ENCODE measurements at regions not wholly inside any gene's neighbourhood (a gene's known extent, or its start where the extent isn't known, plus 50 kb on each side); places are given as distances from the start of the nearest gene placed in this dataset.

DNA sequence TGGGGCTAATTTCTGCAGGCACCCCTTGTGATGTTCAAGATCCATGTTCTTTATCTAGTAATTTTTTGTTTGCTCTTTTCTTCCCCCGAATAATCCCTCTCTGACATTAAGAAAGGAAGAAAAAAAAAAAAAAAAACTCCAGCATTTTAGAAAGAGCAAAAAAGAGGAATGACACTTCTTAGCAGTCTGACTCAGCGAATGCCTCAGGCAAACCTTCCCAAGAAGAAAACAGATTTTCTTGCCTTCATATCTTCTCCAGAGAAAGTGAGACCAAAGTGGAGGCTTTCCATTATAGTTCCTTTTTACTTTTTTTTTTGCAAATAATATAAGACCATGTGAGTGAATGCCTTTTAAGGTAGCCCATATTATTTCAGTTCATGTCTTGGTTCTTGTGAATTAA lies 479.0 kb upstream of the SYT1 start:
- no peaks in the 10 kb centered on the region for H3K4me1 ChIP-seq (ENCODE audit: insufficient read depth, low read length, poor library complexity, severe bottlenecking)
- H3K79me2 ChIP-seq (ENCODE audit: insufficient read depth, low read length): no peaks in the 10 kb centered on the region
- H3K27me3 ChIP-seq (ENCODE audit: insufficient read depth, low read length, poor library complexity, severe bottlenecking): no peaks in the 10 kb centered on the region
- H2AFZ ChIP-seq (ENCODE audit: low read length): no peak overlapping the region
- H3K4me3 ChIP-seq (ENCODE audit: low read length, poor library complexity, severe bottlenecking): no peak overlapping the region
- no peaks in the 10 kb centered on the region for H3K36me3 ChIP-seq (ENCODE audit: insufficient read depth, low read length)
- no peaks in the 10 kb centered on the region for H3K9me3 ChIP-seq (ENCODE audit: insufficient read depth, low read depth, low read length)
- no peak overlapping the region for H3K9ac ChIP-seq (ENCODE audit: low read depth, low read length, poor library complexity, severe bottlenecking)
- no peaks in the 10 kb centered on the region for H3K9me2 ChIP-seq (replicated peaks; ENCODE audit: low read depth, low read length)
- no peaks in the 10 kb centered on the region for H4K20me1 ChIP-seq (ENCODE audit: insufficient read depth, low read length, poor library complexity, severe bottlenecking)
- TF ChIP-seq, protein P1, sequence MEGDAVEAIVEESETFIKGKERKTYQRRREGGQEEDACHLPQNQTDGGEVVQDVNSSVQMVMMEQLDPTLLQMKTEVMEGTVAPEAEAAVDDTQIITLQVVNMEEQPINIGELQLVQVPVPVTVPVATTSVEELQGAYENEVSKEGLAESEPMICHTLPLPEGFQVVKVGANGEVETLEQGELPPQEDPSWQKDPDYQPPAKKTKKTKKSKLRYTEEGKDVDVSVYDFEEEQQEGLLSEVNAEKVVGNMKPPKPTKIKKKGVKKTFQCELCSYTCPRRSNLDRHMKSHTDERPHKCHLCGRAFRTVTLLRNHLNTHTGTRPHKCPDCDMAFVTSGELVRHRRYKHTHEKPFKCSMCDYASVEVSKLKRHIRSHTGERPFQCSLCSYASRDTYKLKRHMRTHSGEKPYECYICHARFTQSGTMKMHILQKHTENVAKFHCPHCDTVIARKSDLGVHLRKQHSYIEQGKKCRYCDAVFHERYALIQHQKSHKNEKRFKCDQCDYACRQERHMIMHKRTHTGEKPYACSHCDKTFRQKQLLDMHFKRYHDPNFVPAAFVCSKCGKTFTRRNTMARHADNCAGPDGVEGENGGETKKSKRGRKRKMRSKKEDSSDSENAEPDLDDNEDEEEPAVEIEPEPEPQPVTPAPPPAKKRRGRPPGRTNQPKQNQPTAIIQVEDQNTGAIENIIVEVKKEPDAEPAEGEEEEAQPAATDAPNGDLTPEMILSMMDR (conservative IDR thresholded peaks at IDR 0.05; ENCODE audit: low read length): no peak
- TF ChIP-seq EZH2phosphoT487 (IDR thresholded peaks at IDR 0.05; ENCODE audit: borderline replicate concordance): no peak
- no peak overlapping the region for H3K4me2 ChIP-seq (ENCODE audit: low read depth, low read length, poor library complexity, severe bottlenecking)
- no peaks in the 10 kb centered on the region for H3F3A ChIP-seq (ENCODE audit: low read depth)

DNA sequence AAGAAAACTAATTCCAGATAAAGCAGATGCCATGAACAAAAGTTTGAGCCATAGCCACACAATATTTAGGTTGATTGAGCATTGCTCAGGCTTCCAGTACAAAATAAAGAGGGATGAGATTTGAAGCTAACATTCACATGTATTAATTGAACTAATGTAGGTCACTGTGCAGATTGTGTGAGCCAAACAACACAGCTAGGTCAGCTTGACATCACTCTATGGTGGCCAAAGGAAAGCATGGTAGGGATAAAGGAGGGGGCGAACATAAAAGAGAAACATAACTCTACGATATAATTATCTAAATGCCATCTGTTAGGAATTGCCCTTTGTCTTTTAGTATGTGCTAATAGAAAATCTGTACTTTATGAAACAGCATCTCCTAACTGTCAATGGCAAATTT lies 477.7 kb upstream of the SYT1 start:
- TF ChIP-seq, protein P1 (conservative IDR thresholded peaks at IDR 0.05; ENCODE audit: low read length): no peak
- TF ChIP-seq EZH2phosphoT487 (IDR thresholded peaks at IDR 0.05; ENCODE audit: borderline replicate concordance): no peak
- no peaks in the 10 kb centered on the region for H3K9me2 ChIP-seq (replicated peaks; ENCODE audit: low read depth, low read length)
- H3K4me2 ChIP-seq (ENCODE audit: low read depth, low read length, poor library complexity, severe bottlenecking): no peak overlapping the region
- H3K4me1 ChIP-seq (ENCODE audit: insufficient read depth, low read length, poor library complexity, severe bottlenecking): no peaks in the 10 kb centered on the region
- no peak overlapping the region for H3K4me3 ChIP-seq (ENCODE audit: low read length, poor library complexity, severe bottlenecking)
- H3K79me2 ChIP-seq (ENCODE audit: insufficient read depth, low read length): no peaks in the 10 kb centered on the region
- no peaks in the 10 kb centered on the region for H3K36me3 ChIP-seq (ENCODE audit: insufficient read depth, low read length)
- no peaks in the 10 kb centered on the region for H3K9me3 ChIP-seq (ENCODE audit: insufficient read depth, low read depth, low read length)
- H3K27me3 ChIP-seq (ENCODE audit: insufficient read depth, low read length, poor library complexity, severe bottlenecking): no peaks in the 10 kb centered on the region
- H3K9ac ChIP-seq (ENCODE audit: low read depth, low read length, poor library complexity, severe bottlenecking): no peak overlapping the region
- H2AFZ ChIP-seq (ENCODE audit: low read length): no peak overlapping the region
- no peaks in the 10 kb centered on the region for H4K20me1 ChIP-seq (ENCODE audit: insufficient read depth, low read length, poor library complexity, severe bottlenecking)
- H3F3A ChIP-seq (ENCODE audit: low read depth): no peaks in the 10 kb centered on the region

DNA sequence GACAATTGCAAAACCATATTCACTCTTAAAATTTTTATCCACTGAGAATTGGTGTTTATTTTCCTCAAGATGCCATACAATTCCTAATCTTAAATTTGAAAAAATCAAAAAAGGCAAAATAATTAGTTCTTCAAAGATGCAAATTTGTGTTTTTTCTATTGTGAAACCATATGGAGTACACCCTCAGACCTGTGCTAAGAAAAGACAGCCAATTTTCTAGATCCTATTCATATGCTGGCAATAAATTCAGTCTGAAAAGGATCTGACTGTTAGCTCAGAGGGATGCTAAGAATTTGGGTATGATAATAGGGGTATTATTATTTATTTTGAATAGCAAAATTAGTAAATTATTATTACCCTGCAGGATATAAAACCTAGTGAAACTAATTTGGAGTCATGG lies 476.9 kb upstream of the SYT1 start:
- no peak overlapping the region for H3K9ac ChIP-seq (ENCODE audit: low read depth, low read length, poor library complexity, severe bottlenecking)
- no peak overlapping the region for H2AFZ ChIP-seq (ENCODE audit: low read length)
- no peaks in the 10 kb centered on the region for H3K4me1 ChIP-seq (ENCODE audit: insufficient read depth, low read length, poor library complexity, severe bottlenecking)
- H4K20me1 ChIP-seq (ENCODE audit: insufficient read depth, low read length, poor library complexity, severe bottlenecking): no peaks in the 10 kb centered on the region
- H3K4me3 ChIP-seq (ENCODE audit: low read length, poor library complexity, severe bottlenecking): no peak overlapping the region
- no peaks in the 10 kb centered on the region for H3K36me3 ChIP-seq (ENCODE audit: insufficient read depth, low read length)
- H3K79me2 ChIP-seq (ENCODE audit: insufficient read depth, low read length): no peaks in the 10 kb centered on the region
- TF ChIP-seq EZH2phosphoT487 (IDR thresholded peaks at IDR 0.05; ENCODE audit: borderline replicate concordance): no peak
- TF ChIP-seq, protein P1 (conservative IDR thresholded peaks at IDR 0.05; ENCODE audit: low read length): no peak
- H3K9me3 ChIP-seq (ENCODE audit: insufficient read depth, low read depth, low read length): no peaks in the 10 kb centered on the region
- H3K9me2 ChIP-seq (replicated peaks; ENCODE audit: low read depth, low read length): no peaks in the 10 kb centered on the region
- H3F3A ChIP-seq (ENCODE audit: low read depth): no peaks in the 10 kb centered on the region
- H3K4me2 ChIP-seq (ENCODE audit: low read depth, low read length, poor library complexity, severe bottlenecking): no peak overlapping the region
- H3K27me3 ChIP-seq (ENCODE audit: insufficient read depth, low read length, poor library complexity, severe bottlenecking): no peaks in the 10 kb centered on the region

Data from Loucy (cell line).